Umbilical cord (tissue), 1 donor: ENCODE measurements at regions not wholly inside any gene's neighbourhood (a gene's known extent, or its start where the extent isn't known, plus 50 kb on each side); places are given as distances from the start of the nearest gene placed in this dataset.

ENCODE experiments used
- DNase-seq: peaks from one replicate; pipeline ENCODE4 v3.0.0-alpha.2; 2015; ENCODE audit warnings: low spot score

DNA sequence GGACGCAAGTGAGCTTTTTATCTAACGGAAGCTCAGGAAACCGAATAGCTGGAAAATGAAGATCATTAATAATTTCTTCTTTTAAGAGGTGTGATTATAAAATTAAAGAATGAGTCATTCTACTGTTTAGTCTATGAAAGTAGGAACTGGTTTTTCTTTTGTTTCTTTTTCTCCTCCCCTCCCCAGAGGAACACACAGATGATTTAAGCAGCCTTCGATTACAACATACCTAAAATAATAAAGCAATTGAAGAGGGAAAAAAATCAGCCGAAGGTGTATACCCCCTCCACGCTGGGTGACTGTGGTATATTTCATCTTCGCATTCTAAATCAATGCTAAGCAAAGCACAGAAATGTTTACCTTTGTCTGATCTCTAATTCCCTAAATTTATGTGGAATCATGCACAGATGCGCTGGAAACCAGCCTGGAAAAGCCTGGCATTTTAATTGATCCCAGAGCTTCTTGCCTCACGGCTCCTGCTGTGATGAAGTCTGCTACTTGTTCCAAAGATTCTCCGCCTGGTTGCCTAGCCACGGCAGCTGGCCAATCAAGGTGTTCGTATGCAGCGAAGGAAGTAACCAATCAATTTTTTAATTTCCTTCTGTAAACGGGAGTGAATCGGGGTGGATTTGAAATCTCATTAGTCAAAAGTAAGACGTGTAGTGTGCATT, 133.9 kb downstream of the FANCF start:
- no peak for DNase-seq

DNA sequence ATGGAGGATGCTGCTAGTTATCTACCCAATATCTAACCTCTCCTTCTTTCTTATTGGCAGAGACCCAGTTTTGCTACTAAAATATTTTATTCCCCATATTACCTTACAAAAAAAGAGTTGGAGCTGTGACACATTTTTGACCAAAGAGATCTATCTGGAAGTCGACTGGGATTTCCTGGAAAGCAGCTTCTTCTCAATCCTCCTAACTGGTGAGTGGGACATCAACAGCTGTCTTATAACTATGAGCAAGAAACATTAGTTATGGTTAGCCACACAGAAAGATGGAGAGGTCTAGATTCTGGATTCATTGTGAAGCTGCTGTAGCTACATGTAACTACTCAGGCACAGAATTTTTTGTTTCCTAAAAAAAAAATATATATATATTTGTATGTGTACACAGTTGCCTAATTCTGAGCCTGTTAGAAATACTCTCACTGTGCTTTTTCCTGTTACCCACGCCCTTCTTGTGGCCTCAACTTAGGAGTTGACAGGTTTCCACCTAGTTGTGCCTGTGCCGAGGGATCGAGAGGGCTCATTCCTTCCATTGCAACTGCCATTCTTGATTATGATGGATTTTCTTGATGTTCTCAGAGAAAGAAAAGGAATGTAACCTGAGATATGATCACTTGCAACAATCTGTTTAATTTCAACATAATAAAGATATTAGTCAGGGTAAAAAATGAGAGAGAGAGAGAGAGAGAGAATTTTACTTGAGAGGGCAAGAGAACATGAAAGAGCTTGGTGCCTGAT, 142.0 kb downstream of the SLC17A6 start:
- peak; percentile 24 for DNase-seq

DNA sequence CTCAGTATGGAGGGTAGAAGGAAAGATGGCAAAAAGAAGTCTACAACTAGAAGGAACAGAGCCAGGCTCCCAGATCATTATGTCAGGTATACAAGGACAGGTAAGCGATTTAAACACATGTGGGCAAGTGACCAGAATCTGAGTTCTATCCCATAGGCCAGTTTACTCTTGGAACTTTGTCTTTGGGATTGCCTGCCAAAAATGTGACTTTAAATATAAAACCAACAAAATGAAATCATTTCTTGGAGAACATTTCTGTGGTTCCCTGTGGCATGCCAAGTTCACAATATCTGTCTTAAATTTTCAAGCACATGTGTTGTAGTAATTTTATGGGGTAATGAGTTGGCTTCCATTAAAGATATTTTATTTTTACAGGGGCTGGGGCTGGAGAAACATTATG, 141.0 kb downstream of the SLC17A6 start:
- DNase-seq, result peak; percentile 7

DNA sequence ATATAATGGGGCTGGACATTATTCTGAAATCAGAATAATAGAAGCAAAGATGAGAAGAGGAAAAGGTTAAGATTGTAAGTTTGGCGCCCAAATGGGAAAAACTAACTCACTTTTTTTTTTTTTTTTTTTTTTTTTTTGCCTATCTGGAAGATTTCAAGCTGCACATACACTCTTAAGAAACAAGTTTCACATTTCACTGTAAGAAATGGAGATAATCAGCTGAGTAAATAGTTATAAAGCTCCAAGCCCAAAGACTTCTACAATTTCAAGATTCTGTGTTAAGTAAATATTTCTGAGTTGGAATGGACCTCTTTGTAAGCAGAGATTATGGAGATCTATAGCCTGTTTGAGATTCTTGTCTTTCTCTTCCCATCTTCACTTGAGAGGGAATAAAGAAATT, 140.0 kb downstream of the SLC17A6 start:
- peak; percentile 5 for DNase-seq

DNA sequence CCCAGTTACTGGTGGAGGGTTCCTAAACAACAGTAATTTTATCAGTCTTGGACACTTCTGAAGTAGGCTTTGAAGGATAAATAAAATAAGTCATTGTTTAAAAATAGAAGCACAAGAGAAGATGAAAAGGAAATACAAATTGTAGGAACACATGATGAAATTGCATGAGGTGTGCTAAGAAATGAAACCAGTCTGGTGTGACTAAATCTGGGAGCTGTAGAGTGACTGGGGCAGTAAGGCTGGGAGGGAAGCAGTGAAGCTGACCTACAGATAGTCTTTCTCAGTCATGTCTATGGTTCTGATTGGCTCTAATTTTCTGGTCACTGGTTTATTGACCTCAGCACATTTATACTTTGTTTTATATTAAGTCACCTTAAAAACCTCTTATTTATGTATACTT, 139.1 kb downstream of the SLC17A6 start:
- peak; percentile 29 for DNase-seq

DNA sequence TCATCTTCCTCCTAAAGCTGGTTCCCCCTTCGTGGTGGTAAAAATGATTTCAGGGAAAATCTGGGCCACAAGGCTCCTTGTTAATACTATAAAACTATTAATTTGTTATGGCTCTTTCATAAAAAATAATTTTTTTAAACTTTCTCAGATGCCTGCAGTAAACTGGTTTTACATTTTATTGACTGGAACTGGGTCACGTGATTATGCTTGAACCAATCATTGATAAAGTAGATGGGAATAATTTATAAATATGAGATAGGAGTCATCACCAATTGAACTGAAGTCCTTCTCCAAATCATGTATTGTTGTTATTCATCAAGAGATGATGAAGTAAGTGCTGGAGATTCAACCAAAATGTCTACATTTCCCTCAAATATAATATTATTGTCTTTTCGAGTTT, 138.4 kb downstream of the SLC17A6 start:
- DNase-seq, result no peak

DNA sequence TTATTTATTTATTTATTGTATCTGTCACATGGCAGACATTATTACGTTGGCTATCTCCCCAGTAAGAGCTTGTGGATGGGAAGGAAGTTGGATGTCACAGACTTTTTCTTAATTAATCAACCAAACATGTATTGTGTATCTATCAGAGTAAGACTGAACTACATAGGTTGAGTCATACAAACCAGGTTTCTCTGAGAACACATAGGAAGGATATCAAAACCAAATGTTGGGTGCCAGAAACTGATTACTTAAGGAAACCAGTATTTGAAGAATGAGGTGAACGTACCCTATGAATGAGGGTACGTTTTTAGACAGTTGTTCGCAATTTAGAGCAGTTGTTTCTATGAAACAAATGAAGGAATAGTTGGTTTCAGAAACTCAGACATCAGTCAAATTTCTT, 136.4 kb downstream of the SLC17A6 start:
- DNase-seq, result no peak

DNA sequence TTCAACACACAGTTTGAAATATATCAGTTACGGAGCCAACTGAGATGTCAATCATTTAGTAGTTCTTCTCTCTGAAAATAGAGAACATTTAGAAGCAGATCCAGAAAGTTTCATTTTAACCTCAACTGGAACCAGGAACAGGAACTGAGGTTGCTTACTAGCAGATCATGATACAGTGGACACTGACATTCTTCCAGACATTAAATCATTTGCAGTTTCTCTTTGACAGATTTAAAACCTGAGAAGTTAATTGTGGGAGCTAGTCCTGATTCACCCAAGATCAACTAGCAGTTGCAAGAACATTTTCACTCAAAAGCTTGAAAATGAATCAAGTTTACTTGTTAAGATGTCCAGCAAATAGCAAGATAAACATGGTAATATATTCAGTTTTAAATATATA, 135.4 kb downstream of the SLC17A6 start:
- DNase-seq, result no peak

DNA sequence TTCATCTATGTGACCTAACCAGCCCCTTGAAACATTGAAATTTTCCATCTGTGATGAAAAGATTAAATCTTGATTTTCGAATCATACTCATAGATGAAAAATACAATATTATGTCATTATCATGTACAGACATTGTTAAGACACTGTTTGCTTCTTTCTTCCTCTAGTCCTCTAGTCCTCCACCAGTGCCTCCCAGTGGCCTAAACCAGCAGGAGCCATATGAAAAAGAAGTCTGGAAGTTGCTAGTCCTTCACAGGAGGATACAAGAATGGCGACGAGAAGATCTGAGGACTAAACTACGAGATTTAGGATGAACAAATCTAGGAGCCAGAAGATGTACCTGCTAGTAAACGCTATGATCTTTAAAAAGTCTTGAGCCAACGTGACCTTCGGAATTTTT, 134.1 kb downstream of the SLC17A6 start:
- no peak for DNase-seq

DNA sequence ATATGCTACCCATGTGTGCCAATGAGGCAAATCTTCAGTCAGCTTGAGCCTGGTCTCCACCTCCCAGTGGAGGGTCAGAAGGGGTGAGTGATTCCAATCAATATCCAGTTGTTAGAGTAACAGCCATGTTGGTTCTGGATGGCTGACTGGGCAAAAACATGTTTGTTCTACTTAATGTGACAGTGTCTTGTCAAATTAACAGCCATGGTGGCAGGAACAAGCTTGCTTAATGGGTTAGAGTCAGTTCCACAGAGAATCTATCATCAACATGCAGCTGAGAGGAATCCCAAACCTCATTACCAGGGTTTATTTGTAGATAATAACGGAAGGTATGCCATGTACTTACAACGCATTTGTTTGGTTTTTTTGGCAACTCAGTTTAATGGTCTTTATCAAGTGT, 133.2 kb downstream of the SLC17A6 start:
- DNase-seq, result no peak

DNA sequence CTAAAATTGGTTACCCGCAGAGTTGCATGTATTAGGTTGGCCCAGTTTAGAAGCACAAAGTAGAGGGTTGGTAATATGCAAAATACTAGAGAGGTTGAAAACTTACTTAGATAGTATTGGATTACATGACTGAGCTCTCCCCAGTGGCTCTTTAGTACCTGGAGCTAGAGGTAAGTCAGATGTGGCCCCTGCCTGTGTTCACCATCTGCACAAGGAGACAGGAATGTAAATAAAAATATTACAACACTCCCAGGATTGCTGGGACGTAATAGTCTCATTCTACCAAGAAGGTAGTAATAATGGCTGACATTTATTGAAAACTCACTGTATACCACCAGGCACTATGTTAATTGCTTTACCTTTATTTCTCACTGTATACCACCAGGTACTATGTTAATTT, 129.6 kb downstream of the SLC17A6 start:
- DNase-seq, result no peak

DNA sequence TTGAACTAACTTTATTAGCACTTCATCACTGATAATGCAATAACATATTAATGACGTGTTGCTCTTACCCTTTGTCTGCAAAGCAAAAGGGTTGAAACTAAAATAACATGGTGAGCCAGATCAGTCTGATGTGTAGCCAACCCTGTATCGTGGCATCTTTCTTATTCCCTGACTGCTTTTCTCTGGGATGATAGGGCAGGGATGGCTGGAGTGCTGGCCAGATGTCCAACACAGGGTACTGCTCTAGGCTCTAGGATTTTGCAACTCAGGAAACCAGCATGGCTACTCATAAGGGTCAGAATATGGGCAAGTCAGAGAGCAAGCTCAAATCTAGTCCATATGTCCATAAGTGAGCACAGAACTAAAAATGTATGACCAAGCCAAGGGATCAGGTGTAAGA, 129.1 kb downstream of the SLC17A6 start:
- DNase-seq, result no peak

DNA sequence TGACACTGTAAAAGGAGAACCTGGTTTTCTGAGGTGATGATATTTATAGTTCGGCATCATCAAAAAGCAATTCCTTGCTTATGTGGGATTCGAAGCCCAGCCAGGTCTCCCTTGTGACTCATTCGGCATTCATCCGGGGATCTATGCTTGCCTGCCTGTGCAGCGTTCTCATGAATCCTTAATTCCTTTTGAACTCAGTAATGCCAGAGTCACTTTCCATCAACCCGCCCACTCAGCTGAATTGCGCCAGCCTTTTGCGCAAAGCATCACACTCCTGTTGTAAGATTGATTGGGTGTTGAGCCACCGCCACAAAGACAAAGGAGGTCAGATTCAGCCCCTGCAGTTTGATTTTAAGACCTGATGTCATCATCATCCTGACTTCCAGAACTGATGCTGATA, 128.6 kb downstream of the SLC17A6 start:
- peak; percentile 89 for DNase-seq

DNA sequence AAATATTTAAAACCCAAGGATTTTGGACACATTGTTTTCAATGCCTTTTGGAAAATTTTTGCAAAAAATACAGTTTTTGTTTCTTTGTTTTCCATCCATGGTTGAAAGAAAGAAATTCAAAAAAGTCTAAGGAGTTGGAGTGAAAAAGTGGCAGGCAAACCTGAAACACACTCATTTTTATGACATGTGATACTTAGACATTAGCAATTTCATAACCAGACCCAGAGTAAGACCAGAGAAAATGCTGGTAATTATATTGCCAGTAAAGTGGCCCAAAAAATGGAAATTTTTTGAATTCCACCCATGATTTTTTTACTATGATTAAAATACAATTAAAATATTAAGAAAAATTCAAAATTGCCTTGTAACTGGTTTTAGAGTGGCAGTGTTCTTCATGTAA, 128.2 kb downstream of the SLC17A6 start:
- DNase-seq, result no peak

DNA sequence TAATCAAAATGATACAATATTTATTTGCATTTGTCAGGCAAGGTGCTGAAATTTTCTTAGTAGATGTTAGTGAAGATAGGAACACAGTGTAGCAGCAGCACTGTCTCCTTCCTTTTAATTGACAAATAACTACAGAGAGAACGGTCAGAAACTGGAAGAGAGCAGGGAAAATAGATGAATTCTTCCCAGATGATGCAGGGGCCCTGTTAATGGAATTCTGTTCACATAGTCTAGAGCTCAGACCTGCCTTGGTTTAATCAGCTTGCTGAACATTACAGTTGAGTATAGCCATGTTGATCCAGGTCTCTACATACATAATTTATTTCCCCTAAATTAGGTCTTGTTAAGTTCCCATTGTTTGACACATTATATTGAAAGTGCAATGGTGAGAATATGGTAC, 127.4 kb downstream of the SLC17A6 start:
- DNase-seq, result no peak

DNA sequence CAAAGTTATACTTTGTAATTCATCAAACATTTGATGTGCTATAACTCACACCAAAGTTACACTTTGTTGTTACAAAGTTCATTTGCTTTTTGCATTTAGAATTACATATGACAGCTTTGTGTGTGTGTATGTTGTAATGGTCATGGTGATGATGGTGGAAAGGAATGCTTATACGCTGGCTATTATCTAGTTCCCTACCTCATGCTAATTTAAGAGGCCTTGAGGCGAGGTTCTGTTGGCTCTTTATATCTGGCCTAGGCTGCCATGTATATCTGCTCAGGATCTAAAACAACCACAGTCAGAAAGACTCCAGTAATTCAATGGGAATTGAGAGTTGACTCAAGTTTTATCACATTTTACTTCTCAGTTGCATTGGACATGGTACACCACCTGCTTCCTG, 123.4 kb downstream of the SLC17A6 start:
- no peak for DNase-seq

DNA sequence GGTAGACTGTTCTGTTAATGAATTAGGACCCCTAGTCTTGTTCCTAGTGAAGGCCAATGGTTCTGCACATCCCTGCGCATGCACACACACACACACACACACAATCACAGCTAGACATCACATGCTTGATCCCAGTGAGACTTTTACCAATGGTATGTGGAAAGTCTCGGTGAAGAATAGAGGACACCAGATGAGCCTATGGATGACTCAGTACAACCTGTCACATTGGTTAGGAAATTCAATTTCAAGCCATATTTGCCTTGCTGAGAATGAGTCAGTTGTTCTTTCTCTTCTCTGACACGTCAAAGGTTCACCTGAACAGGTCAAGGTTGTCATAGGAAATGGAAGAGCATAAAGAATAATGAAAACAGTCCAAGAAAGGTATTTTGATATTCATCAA, 122.0 kb downstream of the SLC17A6 start:
- no peak for DNase-seq

DNA sequence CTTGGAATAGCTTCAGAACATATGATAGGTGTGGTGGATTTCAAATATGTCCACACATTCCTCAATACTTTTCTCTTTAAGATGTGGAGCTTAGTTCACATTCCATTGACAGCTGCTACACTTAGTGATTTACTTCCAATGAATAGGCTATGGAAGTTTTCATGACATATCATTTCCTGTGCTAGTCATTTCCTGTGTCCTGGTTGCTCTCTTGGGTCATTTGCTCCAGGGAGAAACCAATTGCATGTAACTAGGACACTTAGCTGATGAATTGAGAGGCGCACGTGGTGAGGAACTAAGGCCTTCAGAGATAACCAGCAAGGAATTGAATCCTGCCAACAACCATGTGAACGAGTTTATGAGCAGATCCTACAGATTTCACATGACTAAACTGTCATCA, 120.9 kb downstream of the SLC17A6 start:
- DNase-seq, result no peak

DNA sequence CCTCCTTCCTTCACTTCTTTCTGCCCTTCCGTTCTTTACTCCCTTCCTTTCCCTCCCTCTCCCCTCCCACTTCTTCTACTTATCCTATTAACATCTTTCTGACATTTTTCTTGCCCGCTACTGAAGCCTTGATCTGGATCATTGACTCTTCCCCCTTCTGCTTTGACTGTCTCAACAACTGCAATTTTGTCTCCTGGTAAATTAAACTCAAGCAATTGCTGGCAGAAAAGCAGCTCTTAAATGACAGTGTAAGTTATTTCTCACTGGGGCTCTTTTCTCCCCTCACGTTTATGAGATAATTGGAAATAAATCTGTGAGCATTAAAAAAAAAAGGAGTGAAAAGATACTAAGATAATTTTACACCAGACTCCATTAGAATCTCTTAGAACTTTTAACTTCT, 120.0 kb downstream of the SLC17A6 start:
- no peak for DNase-seq

DNA sequence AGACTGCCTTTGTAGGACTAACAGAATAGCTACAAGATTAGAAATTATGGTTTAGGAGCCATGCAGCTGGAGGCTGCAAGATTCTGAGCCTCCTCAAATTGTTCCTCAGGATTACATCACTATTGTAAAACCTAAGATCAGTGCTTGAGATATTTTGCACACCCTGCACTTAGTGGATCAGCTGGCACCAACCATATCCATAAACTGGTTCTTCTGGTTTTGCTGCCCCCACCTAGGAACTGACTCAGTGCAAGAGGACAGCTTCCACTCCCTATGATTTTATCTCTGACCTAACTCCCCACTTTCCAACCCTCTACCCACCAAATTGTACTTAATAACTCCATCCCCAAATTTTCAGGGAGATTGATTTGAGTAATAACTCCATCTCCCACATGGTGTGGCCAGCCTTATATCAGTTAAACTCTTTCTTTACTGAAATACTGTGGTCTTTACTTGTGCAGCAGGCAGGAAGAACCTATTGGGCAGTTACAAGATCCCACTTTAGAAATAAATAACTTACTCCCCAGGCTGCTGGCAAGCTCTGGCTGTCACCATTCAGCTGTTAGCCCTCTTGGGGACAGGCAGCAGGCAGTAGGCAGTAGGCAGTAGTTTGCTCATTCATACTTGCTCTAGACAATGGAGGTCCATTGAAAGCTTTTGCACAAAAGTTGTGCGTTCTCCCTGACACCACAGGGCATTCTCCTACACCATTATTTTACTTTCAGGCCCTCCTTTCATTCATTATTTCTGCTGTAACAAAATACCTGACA, 119.0 kb downstream of the SLC17A6 start:
- DNase-seq, result peak; percentile 34

DNA sequence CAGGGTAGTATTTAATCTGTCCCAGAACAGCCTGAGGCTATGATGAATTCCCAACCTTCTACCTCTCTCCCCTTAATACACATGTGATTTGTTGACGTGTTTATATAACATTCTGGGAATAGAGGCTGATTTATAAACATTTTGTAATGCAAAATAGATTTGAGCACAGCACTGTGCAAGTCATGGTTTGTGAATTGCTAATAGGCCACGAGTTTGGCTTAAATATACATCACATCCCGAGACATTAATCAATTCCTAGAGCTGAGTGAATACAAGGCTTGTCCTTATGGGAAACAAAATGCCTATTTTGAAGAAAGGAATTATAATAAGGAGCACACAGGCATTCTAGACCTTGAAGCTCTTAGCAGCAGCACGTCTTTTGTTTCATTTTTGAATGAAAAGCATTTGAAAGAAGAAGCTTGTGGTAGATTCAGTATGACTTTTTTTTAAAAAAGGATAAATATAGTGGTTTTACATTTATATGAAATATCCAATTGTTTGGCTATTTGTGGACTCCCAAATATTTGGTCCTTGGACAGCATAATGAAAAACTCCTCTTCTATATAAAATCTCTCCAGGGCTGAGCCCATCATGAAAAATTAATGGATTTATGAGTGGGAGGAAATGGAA, 116.4 kb downstream of the SLC17A6 start:
- no peak for DNase-seq

DNA sequence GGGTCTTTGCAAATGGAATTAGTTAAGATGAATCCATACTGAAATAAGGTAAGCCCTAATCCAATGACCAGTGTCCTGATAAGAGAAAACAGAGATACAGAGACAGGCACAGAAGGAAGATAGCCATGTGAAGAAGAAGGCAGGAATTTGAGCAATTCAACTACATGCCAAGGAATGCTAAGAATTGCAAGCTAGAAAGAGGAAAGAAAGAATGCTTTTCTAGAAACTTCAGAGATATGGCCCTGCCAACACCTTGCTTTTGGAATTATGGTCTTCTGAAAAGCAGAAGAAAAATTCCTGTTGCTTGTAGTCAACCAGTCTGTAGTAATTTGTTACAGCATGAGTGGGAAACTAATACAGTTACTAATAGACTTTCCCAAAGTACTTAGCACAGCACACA, 111.3 kb downstream of the SLC17A6 start:
- DNase-seq, result no peak
